GM12873 (cell line): ENCODE measurements at regions not wholly inside any gene's neighbourhood (a gene's known extent, or its start where the extent isn't known, plus 50 kb on each side); places are given as distances from the start of the nearest gene placed in this dataset.

Experiments
- CTCF ChIP-seq: IDR thresholded peaks from 2 replicates; pipeline ENCODE4 v1.5.1; 2012; ENCODE audit warnings: low read depth, mild to moderate bottlenecking, moderate library complexity, low read length, control low read depth; ENCODE audit not compliant: insufficient read depth; ENCODE audit errors: missing control alignments

- no peak for TF ChIP-seq CTCF
These were observed 294.3 kb upstream of the MEX3C start for GRCh38 chr18:51491678-51492372.

GRCh38 chr18:51498085-51498855 is 300.8 kb upstream of the MEX3C start:
- no peak for TF ChIP-seq CTCF

DNA sequence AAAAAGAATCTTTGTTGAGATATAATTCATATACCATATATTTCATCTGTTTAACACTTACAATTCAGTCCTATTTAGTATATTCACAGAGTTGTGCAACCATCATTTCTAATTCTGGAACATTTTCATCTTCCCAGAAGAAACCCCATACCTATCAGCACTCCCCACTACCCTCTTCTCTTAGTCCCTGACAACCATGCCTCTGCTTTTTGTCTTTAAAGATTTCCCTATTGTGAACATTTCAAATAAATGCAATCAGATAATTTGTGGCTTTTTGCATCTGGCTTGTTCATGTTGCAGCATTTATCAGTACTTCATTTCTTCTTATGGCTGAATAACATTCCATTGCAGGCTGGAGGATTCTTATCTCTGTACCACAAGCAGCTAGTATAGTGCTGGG is 305.9 kb upstream of the MEX3C start:
- no peak for TF ChIP-seq CTCF

DNA sequence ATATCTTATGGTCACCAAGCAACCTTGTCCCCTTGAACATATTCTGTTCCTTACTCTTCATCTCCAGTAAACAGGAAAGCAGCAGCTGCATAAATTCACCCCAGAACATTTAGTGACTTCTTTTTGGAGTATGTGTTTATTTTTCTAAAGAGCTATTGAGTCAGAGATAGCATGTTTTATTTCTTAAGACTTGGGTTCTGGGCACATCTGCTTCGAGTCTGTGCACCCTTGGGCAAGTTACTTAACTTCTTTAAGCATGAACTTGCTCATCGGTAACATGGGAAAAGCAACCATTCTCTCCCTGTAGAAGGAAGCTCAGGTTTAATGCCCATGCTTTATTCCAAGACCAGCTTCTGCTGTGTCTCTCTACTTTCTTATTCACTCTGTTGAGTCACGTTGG is 309.3 kb upstream of the MEX3C start:
- no peak for TF ChIP-seq CTCF

- TF ChIP-seq CTCF = no peak
These were observed 312.5 kb upstream of the MEX3C start for GRCh38 chr18:51510020-51510419.

DNA sequence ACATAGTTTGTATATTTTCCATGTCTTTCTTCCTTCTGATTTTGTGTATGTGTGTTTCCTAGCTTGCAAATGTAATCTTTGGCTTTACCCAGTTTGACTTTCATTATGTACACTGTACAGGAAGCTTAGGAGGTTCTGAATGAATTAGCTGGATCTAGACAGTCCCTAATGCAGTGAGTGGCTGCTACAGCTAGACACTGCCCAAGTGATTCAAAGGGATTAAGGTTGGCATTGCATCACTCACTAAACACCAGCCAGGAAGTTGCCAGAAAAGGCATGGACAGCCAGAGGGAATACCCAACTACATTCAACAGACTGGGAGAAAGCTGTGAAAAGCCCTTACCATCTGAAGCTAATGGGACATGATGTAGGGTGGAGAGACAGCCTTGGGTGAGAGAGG is 316.0 kb upstream of the MEX3C start:
- no peak for TF ChIP-seq CTCF

DNA sequence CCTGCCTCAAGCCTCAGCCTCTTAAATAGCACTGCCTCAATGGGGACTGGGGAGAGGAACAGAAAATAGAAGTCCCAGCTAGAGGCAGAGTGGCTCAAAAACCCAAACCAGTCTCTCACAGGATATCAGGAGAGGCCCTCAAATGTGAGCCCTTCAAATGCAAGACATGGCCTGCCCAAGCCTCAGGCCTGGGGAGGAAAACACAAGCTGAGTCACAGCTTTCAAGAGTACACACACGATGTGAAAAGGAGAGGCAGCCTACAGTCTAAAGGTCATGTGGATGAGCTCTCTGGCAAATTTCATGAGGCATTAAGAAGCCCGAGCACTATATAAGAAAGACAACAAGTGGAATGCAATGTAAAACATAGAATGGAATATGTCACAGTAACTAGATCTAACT is 316.6 kb upstream of the MEX3C start:
- no peak for TF ChIP-seq CTCF
